Endothelial cell of umbilical vein (primary cell): ENCODE measurements at regions not wholly inside any gene's neighbourhood (a gene's known extent, or its start where the extent isn't known, plus 50 kb on each side); places are given as distances from the start of the nearest gene placed in this dataset.

Source experiments
- BruUV-seq: library from RNA; stranded (reverse); fragments of 400-500 nt; replicated peaks from 2 replicates; lab custom pipeline; 2021; lab: Mats Ljungman, UMichigan
- CTCF ChIA-PET: fragments of 300-600, 350-600 bp; sonication (Branson Sonifier 250); formaldehyde crosslinking; loops from one replicate; lab custom pipeline; 2021; ENCODE audit warnings: antibody characterized with exemption, inconsistent platforms; lab: Charles Lee
- POLR2A ChIA-PET: fragments of 300-600, 350-600 bp; sonication (Branson Sonifier 250); formaldehyde crosslinking; loops from one replicate; lab custom pipeline; 2021; ENCODE audit warnings: antibody characterized with exemption, inconsistent platforms; lab: Charles Lee
- DNase-seq: peaks from one replicate; pipeline ENCODE4 v3.0.0-alpha.2; 2011; ENCODE audit warnings: low read depth, low spot score
- FAIRE-seq: peaks from 2 replicates; lab custom pipeline; 2011; peaks lifted over from hg19 to GRCh38; lab: Jason Lieb, UNC
- H2AFZ ChIP-seq: 2 replicates; pipeline ENCODE4 v1.6.0; 2012; ENCODE audit warnings: low read depth, low read length, control low read depth, inconsistent platforms
- H3K27ac ChIP-seq: 2 replicates; pipeline ENCODE4 v1.5.1; 2011; ENCODE audit warnings: low read depth, mild to moderate bottlenecking, control low read depth, low read length, moderate library complexity; ENCODE audit not compliant: insufficient read depth
- H3K27me3 ChIP-seq, 2 experiments: 2 replicates each; pipeline versions ENCODE4 v1.6.0 to v1.6.1; 2011; ENCODE audit warnings: low read length in 2 of 2, mixed read lengths in 1 of 2; ENCODE audit not compliant: control insufficient read depth in 2 of 2, insufficient read depth in 2 of 2
- H3K36me3 ChIP-seq, 2 experiments: 2 replicates in 1 of 2; 3 replicates in 1 of 2; pipeline ENCODE4 v1.5.1; 2011; ENCODE audit warnings: low read length in 2 of 2, mild to moderate bottlenecking in 1 of 2, moderate library complexity in 1 of 2; ENCODE audit not compliant: control insufficient read depth in 2 of 2, insufficient read depth in 2 of 2; ENCODE audit errors: extremely low read depth in 1 of 2
- H3K4me1 ChIP-seq: 3 replicates; pipeline ENCODE4 v1.5.1; 2011; ENCODE audit warnings: mild to moderate bottlenecking, low read length; ENCODE audit not compliant: control insufficient read depth, insufficient read depth; ENCODE audit errors: extremely low read depth
- H3K4me2 ChIP-seq: 2 replicates; pipeline ENCODE4 v1.6.1; 2011; ENCODE audit warnings: low read length, control low read depth, mixed read lengths; ENCODE audit not compliant: insufficient read depth
- H3K4me3 ChIP-seq, 3 experiments: fragments of 200-600 bp in 1 of 3; sonication (generic), shearing (Covaris generic) in 1 of 3; replicated peaks in 1 of 3; 2 replicates each; pipeline ENCODE4 v1.5.1; 2011 to 2016; ENCODE audit warnings: control low read depth in 3 of 3, low read length in 3 of 3, mild to moderate bottlenecking in 2 of 3, inconsistent platforms in 1 of 3, low read depth in 1 of 3, moderate library complexity in 1 of 3; ENCODE audit not compliant: insufficient read depth in 1 of 3
- H3K79me2 ChIP-seq: 2 replicates; pipeline ENCODE4 v1.6.0; 2012; ENCODE audit warnings: low read length, inconsistent platforms; ENCODE audit not compliant: control insufficient read depth, insufficient read depth
- H3K9ac ChIP-seq: replicated peaks from 2 replicates; pipeline ENCODE3; 2011; ENCODE audit warnings: low read length, control low read depth; ENCODE audit not compliant: insufficient read depth; ENCODE audit errors: extremely low read depth
- H3K9me1 ChIP-seq: replicated peaks from 3 replicates; pipeline ENCODE4 v1.6.0; 2011; ENCODE audit warnings: mild to moderate bottlenecking, low read length; ENCODE audit not compliant: control insufficient read depth, insufficient read depth; ENCODE audit errors: extremely low read depth
- H3K9me3 ChIP-seq: replicated peaks from 2 replicates; pipeline ENCODE4 v1.5.1; 2012; ENCODE audit warnings: low read length, inconsistent platforms; ENCODE audit not compliant: control insufficient read depth, insufficient read depth
- H4K20me1 ChIP-seq: replicated peaks from 2 replicates; pipeline ENCODE3; 2011; ENCODE audit warnings: mild to moderate bottlenecking, low read length; ENCODE audit not compliant: control insufficient read depth, insufficient read depth; ENCODE audit errors: extremely low read depth
- CTCF ChIP-seq, 2 donors: IDR thresholded peaks; 1 replicate in 1 of 2; 2 replicates in 1 of 2; pipeline ENCODE4 v1.5.1; 2011; ENCODE audit warnings: low read length in 2 of 2, mild to moderate bottlenecking in 2 of 2, moderate library complexity in 2 of 2, control low read depth in 1 of 2, inconsistent platforms in 1 of 2, low read depth in 1 of 2; ENCODE audit not compliant: insufficient read depth in 1 of 2; ENCODE audit errors: extremely low read depth in 1 of 2
- EZH2 ChIP-seq: IDR thresholded peaks from 2 replicates; pipeline ENCODE4 v1.6.1; 2012; ENCODE audit warnings: borderline replicate concordance, low read depth, mild to moderate bottlenecking, moderate library complexity, low read length, inconsistent platforms; ENCODE audit not compliant: severe bottlenecking
- FOS ChIP-seq: IDR thresholded peaks from 2 replicates; pipeline ENCODE4 v1.6.1; 2011; ENCODE audit warnings: mild to moderate bottlenecking, low read length, moderate library complexity, borderline replicate concordance; ENCODE audit not compliant: insufficient read depth
- GATA2 ChIP-seq: IDR thresholded peaks from 2 replicates; pipeline ENCODE4 v1.7.0; 2011; ENCODE audit warnings: low read depth, mild to moderate bottlenecking, moderate library complexity, mixed read lengths, low read length; ENCODE audit not compliant: insufficient read length, insufficient read depth
- JUN ChIP-seq: IDR thresholded peaks from 2 replicates; pipeline ENCODE4 v1.6.1; 2011; ENCODE audit warnings: borderline replicate concordance, low read depth; ENCODE audit not compliant: insufficient read length, insufficient read depth
- MAX ChIP-seq: IDR thresholded peaks from 2 replicates; pipeline ENCODE4 v1.6.1; 2011; ENCODE audit not compliant: insufficient read depth, insufficient read length
- MYC ChIP-seq: IDR thresholded peaks from one replicate; pipeline ENCODE4 v1.6.1; 2011; ENCODE audit warnings: mild to moderate bottlenecking, low read depth, low read length
- POLR2A ChIP-seq: IDR thresholded peaks from 2 replicates; pipeline ENCODE4 v1.6.1; 2012; ENCODE audit warnings: low read depth, mild to moderate bottlenecking, control low read depth, low read length
- POLR2AphosphoS5 ChIP-seq: IDR thresholded peaks from 2 replicates; pipeline ENCODE4 v1.6.1; 2012; ENCODE audit warnings: low read depth, mild to moderate bottlenecking, control low read depth, low read length, moderate library complexity; ENCODE audit not compliant: insufficient read depth
- dilution Hi-C: fragments of 300-500 bp; cut with MboI; formaldehyde crosslinking; loops from one replicate; pipeline ENCODE4 v1.15.0; 2019; ENCODE audit warnings: low sequenced_read_pairs; ENCODE audit not compliant: extremely low pct_ligation_motif_present
- intact Hi-C: fragments of 100-400 bp; cut with micrococcal nuclease; formaldehyde crosslinking; loops from one replicate; pipeline ENCODE4 v1.10.0; 2022

GRCh38 chr22:48464246-48464645, 1363.4 kb downstream of the BRD1 start:
- dilution Hi-C loops: no loop called here
- H3K9ac ChIP-seq: no peak overlapping the region
- H4K20me1 ChIP-seq: no peaks in the 10 kb centered on the region
- TF ChIP-seq MYC: no peak
- TF ChIP-seq FOS: no peak
- TF ChIP-seq JUN: no peak
- no peak for TF ChIP-seq POLR2AphosphoS5
- TF ChIP-seq EZH2: no peak
- no peak for TF ChIP-seq GATA2
- no peak for TF ChIP-seq CTCF (IDR thresholded peaks at IDR 0.05; ENCODE audit: extremely low read depth in 1 of 2, insufficient read depth in 1 of 2, low read depth in 1 of 2, low read length in 2 of 2)
- no peak for TF ChIP-seq POLR2A
- no peak for TF ChIP-seq MAX
- no peaks in the 10 kb centered on the region for H3K27me3 ChIP-seq
- no peak overlapping the region for H2AFZ ChIP-seq
- FAIRE-seq (no peak), DNase-seq (no peak)
- no peak overlapping the region for H3K4me2 ChIP-seq
- CTCF ChIA-PET: no interaction called here
- no peak overlapping the region for H3K27ac ChIP-seq
- no peak overlapping the region for H3K4me3 ChIP-seq
- no peaks in the 10 kb centered on the region for H3K4me1 ChIP-seq
- H3K9me1 ChIP-seq: no peaks in the 10 kb centered on the region
- H3K9me3 ChIP-seq: peaks cover 8% of the 10 kb centered on the region
- POLR2A ChIA-PET: no interaction called here
- BruUV-seq: no TSS peak
- intact Hi-C loops: no loop called here
- no peaks in the 10 kb centered on the region for H3K36me3 ChIP-seq
- H3K79me2 ChIP-seq: no peaks in the 10 kb centered on the region
